ENCODE measurements at regions not wholly inside any gene's neighbourhood (a gene's known extent, or its start where the extent isn't known, plus 50 kb on each side); places are given as distances from the start of the nearest gene placed in this dataset.

GRCh38 chr20:22512911-22513489 lies 71.4 kb downstream of the FOXA2 start:
- no peak for TF ChIP-seq CTCF (IDR thresholded peaks at IDR 0.05)
- no peak for TF ChIP-seq POLR2A (IDR thresholded peaks at IDR 0.05)
